ENCODE measurements at regions not wholly inside any gene's neighbourhood (a gene's known extent, or its start where the extent isn't known, plus 50 kb on each side); places are given as distances from the start of the nearest gene placed in this dataset.

- Histone ChIP-seq H3K4me1 (no peaks in the 10 kb centered on the region), H3K36me3 (no peaks in the 10 kb centered on the region), H3K27ac (no peak overlapping the region), H3K4me3 (no peak overlapping the region), H3K9me3 (no peaks in the 10 kb centered on the region), H3K27me3 (no peaks in the 10 kb centered on the region)
- intact Hi-C loops (cut with DNase I; ENCODE audit: low total_unique reads): no loop called here
- no peak for TF ChIP-seq POLR2A (IDR thresholded peaks at IDR 0.05)
- no peak for TF ChIP-seq CTCF (IDR thresholded peaks at IDR 0.05)
- no peak for DNase-seq
These were observed 165.7 kb downstream of the KDR start for GRCh38 chr4:54959651-54960116.

GRCh38 chr4:54959131-54959530 is 166.3 kb downstream of the KDR start:
- no peaks in the 10 kb centered on the region for H3K9me3 ChIP-seq
- H3K4me1 ChIP-seq: no peaks in the 10 kb centered on the region
- no peaks in the 10 kb centered on the region for H3K27me3 ChIP-seq
- H3K36me3 ChIP-seq: no peaks in the 10 kb centered on the region
- no peak for DNase-seq
- H3K4me3 ChIP-seq: no peak overlapping the region
- no peak overlapping the region for H3K27ac ChIP-seq
- TF ChIP-seq POLR2A (IDR thresholded peaks at IDR 0.05) (no peak), CTCF (IDR thresholded peaks at IDR 0.05) (no peak)
- intact Hi-C loops (cut with DNase I; ENCODE audit: low total_unique reads): no loop called here

- H3K27ac ChIP-seq: no peak overlapping the region
- H3K9me3 ChIP-seq: no peaks in the 10 kb centered on the region
- TF ChIP-seq CTCF (IDR thresholded peaks at IDR 0.05) (no peak), POLR2A (IDR thresholded peaks at IDR 0.05) (no peak)
- no peak overlapping the region for H3K4me3 ChIP-seq
- H3K36me3 ChIP-seq: no peaks in the 10 kb centered on the region
- no peak for DNase-seq
- intact Hi-C loops (cut with DNase I; ENCODE audit: low total_unique reads): no loop called here
- no peaks in the 10 kb centered on the region for H3K27me3 ChIP-seq
- no peaks in the 10 kb centered on the region for H3K4me1 ChIP-seq
These were observed 167.2 kb downstream of the KDR start for GRCh38 chr4:54958236-54958635.

- H3K4me3 ChIP-seq: no peak overlapping the region
- no peaks in the 10 kb centered on the region for H3K9me3 ChIP-seq
- intact Hi-C loops (cut with DNase I; ENCODE audit: low total_unique reads): no loop called here
- no peak for DNase-seq
- no peaks in the 10 kb centered on the region for H3K27me3 ChIP-seq
- no peaks in the 10 kb centered on the region for H3K4me1 ChIP-seq
- H3K27ac ChIP-seq: no peak overlapping the region
- TF ChIP-seq CTCF (IDR thresholded peaks at IDR 0.05): no peak
- no peaks in the 10 kb centered on the region for H3K36me3 ChIP-seq
These were observed 170.6 kb downstream of the KDR start for GRCh38 chr4:54954656-54955388.

- no peak for DNase-seq
- no peak overlapping the region for H3K4me3 ChIP-seq
- H3K4me1 ChIP-seq: no peaks in the 10 kb centered on the region
- no peaks in the 10 kb centered on the region for H3K9me3 ChIP-seq
- TF ChIP-seq POLR2A (IDR thresholded peaks at IDR 0.05) (no peak), CTCF (IDR thresholded peaks at IDR 0.05) (no peak)
- H3K27me3 ChIP-seq: no peaks in the 10 kb centered on the region
- intact Hi-C loops (cut with DNase I; ENCODE audit: low total_unique reads): no loop called here
- H3K27ac ChIP-seq: no peak overlapping the region
- H3K36me3 ChIP-seq: no peaks in the 10 kb centered on the region
These were observed 178.7 kb downstream of the KDR start for GRCh38 chr4:54946741-54947140.

Data from uterus (tissue), 3 donors.